Type B pancreatic cell (in vitro differentiated cells): ENCODE measurements at regions not wholly inside any gene's neighbourhood (a gene's known extent, or its start where the extent isn't known, plus 50 kb on each side); places are given as distances from the start of the nearest gene placed in this dataset.
A peak's percentile ranks its signal among the peaks of the same experiment; 100 is the strongest.

Experiments
- DNase-seq: peaks from one replicate; pipeline ENCODE4 v3.0.0; 2021; ENCODE audit warnings: mixed read lengths; ENCODE audit not compliant: unreplicated experiment; ENCODE audit errors: extremely low spot score
- H3K27ac Mint-ChIP-seq: 2 replicates; pipeline ENCODE4 v1.8.0; 2021; ENCODE audit warnings: mild to moderate bottlenecking, mixed read lengths
- H3K27me3 Mint-ChIP-seq: 2 replicates; pipeline ENCODE4 v1.8.0; 2021; ENCODE audit warnings: mixed read lengths
- H3K36me3 Mint-ChIP-seq: 2 replicates; pipeline ENCODE4 v1.8.0; 2021; ENCODE audit warnings: mixed read lengths
- H3K4me1 Mint-ChIP-seq: one replicate; pipeline ENCODE4 v1.8.0; 2021; ENCODE audit warnings: mixed read lengths; ENCODE audit not compliant: unreplicated experiment
- H3K4me3 Mint-ChIP-seq: 2 replicates; pipeline ENCODE4 v1.8.0; 2021; ENCODE audit warnings: mild to moderate bottlenecking, mixed read lengths
- H3K9me3 Mint-ChIP-seq: 2 replicates; pipeline ENCODE4 v1.8.0; 2021; ENCODE audit warnings: mixed read lengths
- CTCF ChIP-seq: fragments of 200-600 bp; sonication (generic); conservative IDR thresholded peaks from 2 replicates; pipeline ENCODE4 v1.5.0; 2021; ENCODE audit warnings: antibody characterized with exemption, mild to moderate bottlenecking

GRCh38 chr6:164926686-164927085 is 382.7 kb downstream of the C6orf118 start:
- H3K36me3 Mint-ChIP-seq: no peaks in the 10 kb centered on the region
- H3K4me3 Mint-ChIP-seq: no peak overlapping the region
- no peaks in the 10 kb centered on the region for H3K27me3 Mint-ChIP-seq
- no peaks in the 10 kb centered on the region for H3K4me1 Mint-ChIP-seq
- TF ChIP-seq CTCF: peak; percentile 55
- no peak for DNase-seq
- no peak overlapping the region for H3K27ac Mint-ChIP-seq
- no peaks in the 10 kb centered on the region for H3K9me3 Mint-ChIP-seq

- no peak for TF ChIP-seq CTCF
- Mint-ChIP-seq H3K27ac (no peak overlapping the region), H3K9me3 (no peaks in the 10 kb centered on the region), H3K27me3 (no peaks in the 10 kb centered on the region), H3K4me3 (no peak overlapping the region), H3K36me3 (no peaks in the 10 kb centered on the region), H3K4me1 (no peaks in the 10 kb centered on the region)
- DNase-seq: no peak
Measured at GRCh38 chr6:164925681-164926530, 383.5 kb downstream of the C6orf118 start.

DNA sequence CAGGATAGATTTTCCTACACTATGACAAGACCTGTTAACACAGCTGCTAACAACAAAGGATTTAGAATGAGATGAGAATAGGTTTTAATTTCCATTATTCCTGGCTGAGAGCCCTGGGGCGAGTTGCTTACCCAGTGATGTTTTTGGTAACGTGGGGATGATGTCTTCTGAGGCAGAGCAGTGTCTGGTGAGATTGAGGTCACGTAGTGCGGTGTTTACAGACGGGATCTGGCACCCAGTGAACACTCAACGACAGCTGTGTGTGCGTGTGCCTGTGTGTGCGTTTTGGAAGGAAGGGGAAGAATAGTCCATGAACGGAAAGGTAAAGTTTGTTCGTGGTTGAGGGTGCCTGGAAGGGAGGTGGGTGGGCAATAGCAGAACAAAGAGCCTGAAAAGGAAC is 384.7 kb downstream of the C6orf118 start:
- Mint-ChIP-seq H3K27me3 (no peaks in the 10 kb centered on the region), H3K4me3 (no peak overlapping the region), H3K36me3 (no peaks in the 10 kb centered on the region), H3K4me1 (no peaks in the 10 kb centered on the region), H3K27ac (no peak overlapping the region), H3K9me3 (no peaks in the 10 kb centered on the region)
- TF ChIP-seq CTCF: no peak
- no peak for DNase-seq

DNA sequence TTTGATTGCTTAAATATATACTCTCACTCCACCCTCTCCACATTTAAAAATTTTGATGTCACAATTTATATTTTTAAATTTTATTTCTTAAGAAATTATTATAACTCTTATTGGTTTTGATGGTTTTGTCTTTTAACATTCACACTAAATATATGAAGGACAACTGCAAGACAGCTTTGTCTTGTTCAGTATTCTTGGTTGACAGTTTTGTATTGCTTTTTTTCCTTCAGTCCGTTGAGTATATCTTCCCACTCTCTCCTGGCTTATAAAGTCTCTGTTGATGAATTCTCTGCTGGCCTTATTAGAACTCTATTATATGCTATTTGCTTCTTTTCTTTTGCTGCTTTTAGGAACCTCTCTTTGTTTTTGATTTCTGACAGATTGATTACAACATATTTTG is 392.2 kb downstream of the C6orf118 start:
- Mint-ChIP-seq H3K36me3 (no peaks in the 10 kb centered on the region), H3K4me3 (no peak overlapping the region), H3K27me3 (no peaks in the 10 kb centered on the region), H3K27ac (no peak overlapping the region), H3K9me3 (peaks cover 4% of the 10 kb centered on the region), H3K4me1 (no peaks in the 10 kb centered on the region)
- TF ChIP-seq CTCF: no peak
- DNase-seq: no peak

GRCh38 chr6:164916087-164916486 is 393.3 kb downstream of the C6orf118 start:
- DNase-seq: no peak
- H3K4me3 Mint-ChIP-seq: no peak overlapping the region
- peaks cover 4% of the 10 kb centered on the region for H3K9me3 Mint-ChIP-seq
- H3K4me1 Mint-ChIP-seq: no peaks in the 10 kb centered on the region
- H3K27ac Mint-ChIP-seq: no peak overlapping the region
- no peak for TF ChIP-seq CTCF
- H3K27me3 Mint-ChIP-seq: no peaks in the 10 kb centered on the region
- no peaks in the 10 kb centered on the region for H3K36me3 Mint-ChIP-seq
